ENCODE measurements at regions not wholly inside any gene's neighbourhood (a gene's known extent, or its start where the extent isn't known, plus 50 kb on each side); places are given as distances from the start of the nearest gene placed in this dataset.
A peak's percentile ranks its signal among the peaks of the same experiment; 100 is the strongest.

GRCh38 chr10:21405981-21406380, 119.5 kb downstream of the SKIDA1 start:
- Histone ChIP-seq H3K4me1 (replicated peaks in 1 of 4; ENCODE audit: control insufficient read depth in 3 of 4, insufficient read depth in 4 of 4, low read length in 3 of 4) (peaks cover 0 to 16% (median 8%) of the 10 kb centered on the region in 4 experiments; a peak in 5 of 7 replicates), H3K18ac (ENCODE audit: extremely low read depth, low read length) (peak overlapping the region; percentile 85; the same call in 1 of the 2 replicates), H2BK120ac (replicated peaks; ENCODE audit: low read depth, low read length) (peak overlapping the region; percentile 85), H3K79me2 (ENCODE audit: control insufficient read depth in 1 of 2, insufficient read depth in 2 of 2, low read length in 2 of 2) (no peaks in the 10 kb centered on the region), H2BK12ac (ENCODE audit: low read depth, low read length) (peak overlapping the region; percentile 77; the same call in 1 of the 2 replicates), H2BK15ac (ENCODE audit: low read length) (no peak overlapping the region), H2BK5ac (ENCODE audit: low read depth, low read length) (peak overlapping the region; percentile 48; the same call in 1 of the 2 replicates), H3K4me3 (ENCODE audit: extremely low read depth in 1 of 4, insufficient read depth in 2 of 4, low read depth in 3 of 4, low read length in 4 of 4) (no peak overlapping the region), H3K36me3 (ENCODE audit: control insufficient read depth in 2 of 4, insufficient read depth in 4 of 4, low read length in 3 of 4) (no peaks in the 10 kb centered on the region), H3K27ac (ENCODE audit: low read depth, low read length) (no peak overlapping the region), H4K91ac (replicated peaks; ENCODE audit: insufficient read length, low read length) (peak overlapping the region; percentile 79), H4K20me1 (replicated peaks in 1 of 2; ENCODE audit: control insufficient read depth in 1 of 2, insufficient read depth in 2 of 2, low read length in 2 of 2) (no peaks in the 10 kb centered on the region), H2AFZ (ENCODE audit: low read length) (0 out of 2 replicates have a peak overlapping the region, but pooled peaks have one; percentile 62), H3K23me2 (ENCODE audit: low read depth, low read length) (0 out of 2 replicates have a peak, but pooled peaks cover 1% of the 10 kb centered on the region), H4K5ac (ENCODE audit: insufficient read length, low read depth, low read length) (no peak overlapping the region), H3K79me1 (ENCODE audit: low read depth, low read length) (no peaks in the 10 kb centered on the region), H3K23ac (ENCODE audit: insufficient read length) (no peak overlapping the region), H3K4me2 (ENCODE audit: insufficient read depth in 1 of 2, low read depth in 2 of 2, low read length in 2 of 2) (no peak overlapping the region), H3K9ac (replicated peaks in 1 of 4; ENCODE audit: extremely low read depth in 1 of 4, low read depth in 3 of 4, low read length in 3 of 4) (no peak overlapping the region), H3K9me3 (ENCODE audit: insufficient read depth in 2 of 2, low read depth in 1 of 2, low read length in 1 of 2) (peaks cover 3 to 5% of the 10 kb centered on the region in 2 experiments; a peak in 1 of 4 replicates), H3K27me3 (replicated peaks in 1 of 4; ENCODE audit: control insufficient read depth in 3 of 4, extremely low read depth in 1 of 4, insufficient read depth in 3 of 4, low read length in 3 of 4) (no peaks in the 10 kb centered on the region), H2AK5ac (ENCODE audit: low read depth, low read length) (no peak overlapping the region), H3K14ac (ENCODE audit: insufficient read length) (no peak overlapping the region), H2BK20ac (ENCODE audit: low read length) (peak overlapping the region; percentile 51), H4K8ac (ENCODE audit: extremely low read depth, insufficient read depth, low read length) (no peak overlapping the region), H3K4ac (replicated peaks; ENCODE audit: insufficient read length, low read depth, low read length) (no peak overlapping the region), H3K56ac (replicated peaks; ENCODE audit: insufficient read length, low read depth, low read length) (no peak overlapping the region)
- POLR2A ChIA-PET (ENCODE audit: partially characterized antibody), result no interaction called here
- WGBS, 2 experiments (ENCODE audit: extremely low coverage in 1 of 2, insufficient coverage in 1 of 2, insufficient read length in 1 of 2, insufficient replicate concordance in 2 of 2, low coverage in 1 of 2, low lambda C conversion rate in 2 of 2, missing lambda C conversion rate in 1 of 2), result 76% methylated on average over 8 of the region's 8 CpGs; no CpG with 5 or more reads in 1 of the 2 experiments
- FAIRE-seq, result no peak
- no peak for DNase-seq (ENCODE audit: low read depth in 1 of 2, low spot score in 2 of 2)
- CTCF ChIA-PET (ENCODE audit: partially characterized antibody), result interaction anchor here (0.6 to 0.8 kb wide), 2 partner anchors 42 to 127 kb away, joined by 3 to 4 read pairs; no protein-coding TSS in a partner anchor
- TF ChIP-seq RAD21 (IDR thresholded peaks at IDR 0.05 in 1 of 2, conservative IDR thresholded peaks at IDR 0.05 in 1 of 2; ENCODE audit: low read depth in 2 of 2, low read length in 2 of 2) (no peak), HDAC6 (IDR thresholded peaks at IDR 0.05; ENCODE audit: low read depth, low read length) (no peak), HDAC2 (IDR thresholded peaks at IDR 0.05; ENCODE audit: borderline replicate concordance in 1 of 2, low read depth in 2 of 2, low read length in 2 of 2) (no peak), KDM5A (IDR thresholded peaks at IDR 0.05; ENCODE audit: low read length) (no peak), SP2 (IDR thresholded peaks at IDR 0.05; ENCODE audit: low read length) (no peak), SRF (IDR thresholded peaks at IDR 0.05; ENCODE audit: low read depth, low read length) (no peak), RFX5 (IDR thresholded peaks at IDR 0.05; ENCODE audit: borderline replicate concordance, low read depth, low read length) (no peak), BRCA1 (IDR thresholded peaks at IDR 0.05; ENCODE audit: low read depth, low read length) (no peak), SAP30 (IDR thresholded peaks at IDR 0.05; ENCODE audit: insufficient read depth, insufficient replicate concordance, low read length) (no peak), EP300 (IDR thresholded peaks at IDR 0.05; ENCODE audit: borderline replicate concordance in 1 of 2, low read depth in 2 of 2, low read length in 2 of 2) (no peak), CBX8 (IDR thresholded peaks at IDR 0.05; ENCODE audit: borderline replicate concordance, low read depth, low read length) (no peak), KDM1A (IDR thresholded peaks at IDR 0.05; ENCODE audit: borderline replicate concordance, low read length) (no peak)
